Pons (tissue), 1 donor: ENCODE measurements at regions not wholly inside any gene's neighbourhood (a gene's known extent, or its start where the extent isn't known, plus 50 kb on each side); places are given as distances from the start of the nearest gene placed in this dataset.
A peak's percentile ranks its signal among the peaks of the same experiment; 100 is the strongest.

ENCODE experiments used
- DNase-seq: peaks from one replicate; pipeline ENCODE4 v3.0.0-alpha.2; 2016; ENCODE audit warnings: low spot score

DNA sequence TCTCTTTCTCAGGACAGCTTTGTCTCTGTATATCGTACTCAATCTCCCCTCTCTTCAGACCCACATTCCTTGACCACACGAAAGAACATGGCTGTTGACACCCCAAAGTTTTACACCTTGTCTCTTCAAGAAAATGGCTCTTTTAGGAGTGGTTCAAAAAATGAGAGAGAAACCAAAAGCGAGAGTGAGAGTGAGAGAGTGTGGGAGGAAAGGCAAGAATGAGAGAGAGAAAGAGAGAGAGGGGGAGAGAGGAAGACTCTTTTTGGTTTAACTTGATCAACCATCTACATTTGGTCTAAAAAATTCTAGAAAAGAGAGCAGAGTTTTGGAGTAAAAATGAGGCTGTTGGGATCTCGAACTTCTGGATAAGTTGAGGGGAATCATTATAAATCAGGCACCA, 581.8 kb upstream of the WWC1 start:
- no peak for DNase-seq

DNA sequence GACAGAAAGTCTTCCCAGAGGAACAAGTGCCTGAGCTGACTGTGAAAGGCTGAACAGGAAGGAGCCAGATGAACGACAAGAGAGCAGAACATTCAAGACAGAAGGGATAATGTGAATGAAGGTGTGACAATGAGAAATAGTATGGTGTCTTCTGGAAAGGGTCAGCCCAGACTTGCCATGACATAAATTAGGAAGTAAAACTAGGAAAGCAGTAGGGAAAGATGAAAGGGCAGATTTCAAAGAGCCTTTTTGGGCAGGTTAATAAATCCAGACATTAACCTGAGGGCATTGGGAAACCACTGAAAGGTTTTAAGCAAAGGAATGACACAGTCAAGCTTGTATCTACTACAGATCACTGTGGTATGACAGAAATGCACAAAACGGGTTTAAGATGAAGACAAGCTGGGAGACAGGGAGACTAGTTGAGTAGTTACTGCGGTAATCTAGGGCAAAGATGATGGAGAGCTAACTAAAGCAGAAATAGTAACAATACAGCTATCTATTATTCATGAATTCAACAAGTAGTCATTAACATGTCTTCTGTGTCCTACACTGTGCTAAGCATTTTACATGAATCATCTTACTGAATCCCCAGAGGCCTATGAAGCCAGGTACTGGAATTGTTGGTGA, 580.9 kb upstream of the WWC1 start:
- DNase-seq: no peak

DNA sequence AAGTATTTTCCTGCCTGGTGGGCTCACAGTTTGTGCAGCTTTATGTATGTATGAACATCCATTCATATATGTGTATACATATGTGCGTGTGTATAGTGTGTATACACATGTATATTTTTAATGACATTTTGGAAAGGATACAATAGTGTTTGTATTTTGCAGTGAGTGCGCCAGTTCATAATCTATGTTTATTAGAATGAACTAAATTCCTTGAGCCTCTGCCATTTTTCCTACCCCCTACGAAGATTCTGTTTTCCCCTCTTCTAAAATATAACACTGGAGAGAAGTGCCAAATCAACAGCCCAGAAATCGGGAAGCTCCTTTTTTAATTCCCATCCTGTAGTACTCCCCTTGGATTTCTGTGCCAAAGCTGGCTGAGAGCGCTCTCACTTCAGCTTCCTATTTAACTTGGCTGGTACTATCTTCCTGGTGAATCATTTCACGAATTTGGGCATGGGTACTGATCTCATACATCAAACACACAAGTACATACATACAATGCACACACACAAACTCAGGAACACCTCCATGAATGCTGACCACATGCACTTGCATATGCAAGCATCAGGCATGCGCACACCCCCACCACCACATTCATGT, 578.4 kb upstream of the WWC1 start:
- no peak for DNase-seq

DNA sequence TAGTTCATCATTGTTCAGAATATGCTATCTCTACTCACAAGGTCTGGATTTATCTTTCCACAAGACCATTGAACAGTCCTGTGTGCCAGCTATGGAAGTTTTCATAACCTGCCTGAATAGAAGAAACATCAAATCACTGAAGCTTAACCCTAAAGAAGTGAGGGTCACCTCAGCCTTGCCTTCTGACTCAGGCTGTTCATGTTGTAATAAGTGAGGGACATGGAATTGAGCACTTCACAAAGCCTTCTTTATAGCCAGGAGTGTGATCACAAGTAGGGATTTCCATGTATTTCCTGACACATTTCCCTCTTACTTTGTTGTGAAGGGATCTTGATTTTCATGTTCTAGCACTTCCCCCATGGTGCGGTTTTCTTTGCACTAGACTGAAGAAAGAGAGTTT, 577.5 kb upstream of the WWC1 start:
- DNase-seq: no peak

DNA sequence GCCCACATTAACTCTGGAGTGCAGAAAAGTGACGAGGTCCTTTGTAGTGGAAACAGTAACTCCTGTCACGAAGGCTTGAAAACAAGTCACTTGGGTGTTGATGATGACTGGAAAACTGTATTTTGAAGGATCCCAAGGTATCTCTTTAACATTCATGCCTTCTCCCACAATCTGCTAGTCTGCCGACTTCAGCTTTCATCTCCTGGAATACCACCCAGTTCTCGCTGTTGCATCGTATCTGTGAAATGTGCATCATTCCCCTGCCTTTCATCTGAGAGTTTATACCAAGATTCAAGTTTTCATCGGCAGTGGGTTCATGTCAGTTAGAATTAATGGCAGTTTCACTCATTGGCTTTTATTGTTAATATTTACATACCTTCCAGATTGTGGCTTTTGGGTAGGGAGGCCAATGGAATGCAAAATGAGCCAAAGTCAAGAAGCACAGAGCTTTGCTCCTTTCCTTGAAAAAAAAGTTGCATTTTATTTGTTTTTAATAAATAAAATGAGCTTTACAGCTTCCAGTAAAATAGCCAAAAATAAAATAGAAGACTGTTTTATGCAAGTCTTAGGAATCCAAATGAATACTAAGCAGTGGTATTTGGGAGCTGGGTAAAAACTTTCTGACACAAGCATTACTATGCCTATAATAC, 575.2 kb upstream of the WWC1 start:
- no peak for DNase-seq

DNA sequence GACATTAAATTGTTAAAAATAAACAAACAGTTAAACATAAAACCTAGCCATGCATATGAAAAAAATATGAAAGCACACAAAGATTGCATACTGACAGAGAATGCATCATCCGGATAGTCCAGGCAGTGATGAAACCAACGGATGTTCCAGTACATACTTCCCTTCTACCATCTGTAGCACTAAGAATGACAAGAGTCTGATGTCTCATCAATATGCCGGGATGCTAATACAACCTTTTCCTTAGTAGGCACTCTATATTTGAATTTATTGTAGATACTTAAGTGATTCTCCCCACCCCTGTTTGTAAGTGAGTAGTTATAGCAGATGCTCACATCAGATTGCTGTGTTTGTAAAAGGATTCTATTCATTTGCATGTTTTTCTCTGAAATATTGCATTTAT, 571.2 kb upstream of the WWC1 start:
- no peak for DNase-seq

DNA sequence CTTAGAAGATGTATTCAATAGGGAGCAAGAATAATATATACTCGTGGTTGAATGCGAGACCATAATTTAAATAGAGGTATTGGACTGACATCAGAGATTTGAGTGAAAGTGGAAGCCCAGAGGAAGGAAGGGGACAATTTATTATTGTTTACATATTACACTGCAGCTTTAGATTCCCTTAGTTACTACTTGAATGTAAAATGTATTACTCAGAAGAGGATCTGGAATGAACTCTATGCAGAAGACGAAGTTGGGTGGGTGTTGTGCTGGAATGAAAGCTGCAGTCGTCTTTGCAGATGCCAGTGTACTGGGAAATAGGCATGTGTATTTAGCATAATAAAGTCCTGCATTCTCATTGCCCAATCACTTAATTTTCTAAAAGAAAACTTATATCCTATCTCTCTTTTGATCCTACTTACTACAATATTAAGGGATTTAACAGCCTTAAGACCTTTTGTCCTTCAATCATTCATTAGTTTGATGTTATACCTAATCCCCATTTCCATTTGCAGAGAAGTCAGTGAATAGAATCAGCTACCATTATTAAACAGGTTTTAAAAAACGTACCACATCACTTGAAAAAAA, 570.7 kb upstream of the WWC1 start:
- no peak for DNase-seq

DNA sequence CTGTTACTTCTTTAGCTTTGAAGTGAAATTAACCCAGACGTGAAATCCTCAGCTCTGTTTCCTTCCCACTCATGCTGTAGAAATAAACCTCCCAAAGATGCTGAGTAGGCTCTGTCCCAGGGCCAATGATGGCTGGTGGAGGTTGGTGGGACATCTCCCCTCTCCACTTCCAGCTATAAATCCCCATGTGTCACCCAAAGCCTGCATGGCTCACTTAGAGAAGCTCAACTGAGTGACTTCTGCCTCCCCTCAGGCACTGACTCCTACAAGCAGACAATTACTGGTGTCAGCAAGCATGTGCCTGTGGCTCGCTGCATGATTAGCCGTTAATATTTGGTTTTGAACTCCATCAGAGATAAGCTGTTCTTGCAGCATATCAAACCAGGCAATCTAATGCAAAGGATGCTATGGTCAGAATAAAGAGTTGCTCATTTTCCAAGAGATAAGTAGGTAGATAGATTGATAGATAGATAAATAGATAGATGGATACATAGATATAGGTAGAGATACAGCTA, 569.5 kb upstream of the WWC1 start:
- no peak for DNase-seq

DNA sequence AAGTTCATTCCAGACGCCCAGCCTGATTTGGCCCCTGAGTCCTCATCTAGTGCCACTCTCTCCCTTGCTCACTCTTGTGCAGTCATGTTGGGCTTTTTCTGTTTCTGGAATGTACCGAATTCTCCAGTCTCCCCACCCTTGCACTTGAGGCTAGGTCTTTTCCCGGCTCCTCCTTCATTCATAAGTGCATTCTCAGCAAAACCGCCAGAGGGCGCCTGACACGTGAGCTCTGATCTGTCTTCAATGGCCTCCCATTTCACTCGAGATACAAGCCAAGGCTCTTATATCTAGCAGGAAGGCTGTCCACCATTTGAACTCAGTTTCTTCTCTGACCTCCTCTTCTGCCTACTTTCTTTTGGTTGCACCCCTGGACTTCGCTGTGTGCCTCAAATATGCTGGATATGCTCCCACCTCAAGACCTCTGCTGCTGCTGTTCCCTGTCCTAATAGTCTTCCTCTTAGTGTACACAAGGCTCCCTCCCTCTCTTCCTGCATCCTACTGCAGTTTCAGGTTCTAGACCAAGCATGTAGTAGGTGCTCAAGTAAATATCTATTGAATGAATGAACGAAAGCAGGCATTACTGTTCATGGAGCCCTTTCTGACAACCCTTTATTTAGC, 568.1 kb upstream of the WWC1 start:
- DNase-seq: peak; percentile 86

DNA sequence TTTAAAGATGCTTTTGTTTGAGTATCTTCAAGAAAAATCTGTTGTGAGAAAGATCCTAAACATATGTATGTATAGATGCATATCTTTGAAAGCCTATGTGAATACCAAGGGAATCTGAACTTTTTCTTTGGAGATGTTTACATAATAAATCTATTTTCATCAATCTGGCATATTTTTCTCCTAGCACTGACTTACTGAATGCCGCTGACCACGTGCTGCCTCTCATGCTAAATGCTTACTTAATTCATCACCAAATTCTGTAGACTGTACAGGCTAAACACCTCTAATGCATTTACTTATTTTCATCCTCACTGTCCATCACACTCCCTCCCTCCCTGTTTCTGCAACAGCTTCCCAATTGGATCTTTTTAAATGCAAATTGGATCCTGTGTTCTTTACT, 566.2 kb upstream of the WWC1 start:
- no peak for DNase-seq

DNA sequence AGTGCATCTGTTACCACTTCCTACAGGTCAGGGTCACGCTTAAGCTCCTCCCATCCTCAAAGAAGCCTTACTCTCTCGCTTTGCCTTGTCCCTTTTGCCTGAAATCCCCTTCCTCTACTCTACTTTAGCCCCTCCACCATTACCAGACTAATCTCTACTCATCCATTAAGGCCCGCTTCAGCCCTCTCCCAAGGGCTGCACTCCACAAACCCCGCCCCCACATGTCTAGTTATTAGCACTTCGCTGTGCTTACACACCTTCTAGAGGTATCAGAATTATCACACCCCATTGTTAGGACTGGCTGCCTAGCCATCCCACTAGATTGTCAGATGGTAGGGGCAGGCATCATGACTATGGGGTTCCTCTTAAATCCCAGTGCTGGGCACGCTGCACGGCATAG, 565.7 kb upstream of the WWC1 start:
- no peak for DNase-seq

DNA sequence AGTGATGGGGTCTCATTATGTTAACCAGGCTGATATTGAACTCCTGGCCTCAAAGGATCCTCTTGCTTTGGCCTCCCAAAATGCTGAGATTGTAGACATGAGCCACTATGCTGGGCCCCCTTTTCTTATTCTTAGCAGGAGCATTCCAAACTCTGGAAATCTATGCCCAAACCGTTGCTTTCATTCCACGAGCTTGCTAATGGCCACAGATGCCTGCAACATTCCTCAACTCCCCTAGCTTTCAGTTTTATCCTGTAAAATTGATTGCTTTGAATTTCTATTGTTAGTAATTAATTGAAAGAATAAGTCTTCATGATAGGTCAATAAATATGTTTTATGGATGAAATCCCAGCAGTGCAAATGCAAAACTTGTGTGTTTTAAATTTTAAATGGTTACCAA, 564.8 kb upstream of the WWC1 start:
- no peak for DNase-seq

DNA sequence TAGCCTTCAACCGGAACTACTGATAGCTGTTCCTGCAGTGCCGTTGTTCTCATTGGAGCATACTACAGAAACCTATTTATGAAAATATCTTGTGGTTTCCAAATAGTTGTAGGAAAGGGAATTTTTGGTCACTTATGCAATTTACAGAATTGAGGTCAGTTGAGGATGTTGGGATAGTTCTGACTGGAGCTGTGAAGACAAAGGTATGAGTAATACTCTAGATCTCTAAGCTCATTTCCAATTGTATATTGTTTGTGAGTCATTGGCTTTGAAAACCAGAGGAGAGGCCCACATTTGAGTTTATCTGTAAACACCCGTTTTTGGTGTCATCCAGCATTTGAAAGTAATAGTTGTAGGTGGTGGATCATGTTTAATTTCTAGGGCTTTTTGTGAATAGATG, 561.3 kb upstream of the WWC1 start:
- DNase-seq: no peak

DNA sequence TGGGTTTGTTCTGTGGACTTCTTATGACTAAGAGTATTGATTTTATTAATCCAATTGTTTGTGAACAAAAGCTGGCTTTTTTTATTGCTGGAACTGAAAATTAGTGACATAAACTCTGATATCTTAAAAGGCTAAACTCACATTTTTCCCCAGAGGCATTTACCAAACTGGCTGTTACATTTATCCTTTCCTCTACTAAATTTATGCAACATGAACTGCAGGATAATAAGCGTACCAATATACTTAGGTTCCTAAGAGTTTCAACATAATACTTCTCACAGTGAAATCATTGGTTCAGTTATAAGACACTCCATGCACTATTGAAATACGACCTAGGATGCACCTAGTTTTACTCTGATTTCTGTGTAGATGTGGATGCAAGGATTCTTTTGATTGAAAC, 560.8 kb upstream of the WWC1 start:
- no peak for DNase-seq

DNA sequence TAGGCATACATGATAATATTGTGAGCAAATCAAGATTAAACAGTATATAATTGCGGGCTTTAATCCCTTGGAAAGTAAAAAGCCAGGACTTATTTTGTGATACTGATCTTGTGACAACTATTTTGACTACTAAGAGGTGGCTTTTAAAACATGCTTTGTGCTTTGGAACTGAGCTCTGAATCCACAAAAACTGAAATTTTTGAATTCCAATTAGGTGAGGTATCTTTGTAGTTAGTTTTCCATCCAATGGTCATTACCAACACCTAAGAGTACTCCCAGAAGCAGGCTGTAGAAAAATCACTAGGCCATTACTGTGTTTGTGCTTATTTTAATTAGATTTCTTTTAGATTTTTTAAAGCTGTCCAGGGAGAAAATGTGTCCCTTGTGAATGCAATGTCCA, 559.5 kb upstream of the WWC1 start:
- no peak for DNase-seq

DNA sequence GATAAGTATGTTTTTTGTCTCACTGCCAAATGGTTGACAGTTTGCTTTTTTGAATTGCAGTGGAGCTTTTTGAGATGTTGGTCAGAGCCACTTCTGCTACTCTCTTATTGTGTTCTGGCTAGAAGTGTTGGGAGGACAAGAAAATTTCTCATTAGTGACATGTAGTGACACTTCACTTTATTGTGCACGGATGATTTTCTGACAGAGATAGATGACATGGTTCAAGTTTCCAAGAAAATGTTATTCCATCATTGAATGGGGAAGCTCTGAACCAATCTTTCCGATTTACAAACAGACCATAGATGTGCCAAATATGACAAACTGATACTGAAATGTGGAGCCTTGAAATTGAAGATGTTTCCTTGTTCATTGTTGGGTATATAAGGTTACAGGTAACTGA, 558.9 kb upstream of the WWC1 start:
- DNase-seq: no peak

DNA sequence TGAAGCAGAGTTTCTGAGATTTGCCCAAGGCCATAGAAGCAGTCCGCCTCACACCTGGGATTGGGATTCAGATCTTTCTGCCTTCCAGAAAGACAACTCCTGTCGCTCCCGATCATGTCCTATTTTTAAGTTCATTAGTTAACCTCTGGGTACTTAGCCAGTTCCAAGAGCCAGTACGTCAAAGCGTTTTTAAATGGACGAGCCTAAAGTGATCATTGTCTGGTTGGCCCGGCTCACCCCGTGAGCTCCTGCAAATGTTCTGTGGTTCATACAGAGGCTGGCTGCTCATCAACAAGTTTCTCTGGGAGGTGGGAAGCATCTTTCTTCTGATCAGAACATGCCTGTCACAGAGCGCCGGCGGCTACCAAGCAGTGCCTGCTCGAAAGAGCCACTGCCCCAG, 554.5 kb upstream of the WWC1 start:
- DNase-seq: no peak

DNA sequence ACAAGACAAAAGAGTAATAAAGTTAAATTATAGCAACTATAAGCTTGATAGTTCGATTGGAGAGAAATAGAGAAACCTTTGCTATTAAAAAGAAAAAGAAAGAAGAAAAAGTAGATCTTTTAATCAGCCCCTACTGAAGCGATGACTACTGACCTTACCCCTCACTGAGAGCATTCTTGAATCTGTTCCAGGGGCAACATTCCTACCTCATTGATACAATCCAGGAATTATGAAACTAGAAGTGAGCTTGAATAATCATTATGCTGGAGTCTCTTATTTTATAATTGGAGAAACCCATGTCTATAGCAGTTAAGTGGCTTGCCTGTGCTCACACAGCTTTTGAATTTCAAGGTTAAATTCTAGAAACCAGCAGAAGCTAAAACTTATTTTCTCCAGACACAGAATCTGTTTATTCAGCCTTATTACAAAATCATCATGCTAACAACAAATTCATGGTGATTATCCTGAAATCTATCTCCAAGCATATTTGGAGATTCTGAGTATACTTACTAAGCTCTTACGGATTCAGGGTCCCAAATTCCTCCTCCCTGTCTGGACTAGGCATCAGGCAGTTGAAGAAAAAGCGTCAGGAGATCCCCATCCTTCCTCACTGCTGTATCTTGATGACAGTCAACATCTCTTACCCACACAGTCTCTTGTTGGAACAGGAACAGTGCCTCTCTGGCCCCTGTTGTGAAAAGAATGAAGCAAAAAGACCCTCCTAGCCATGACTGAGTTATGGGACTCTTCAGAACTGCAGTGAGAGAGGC, 547.6 kb upstream of the WWC1 start:
- no peak for DNase-seq

DNA sequence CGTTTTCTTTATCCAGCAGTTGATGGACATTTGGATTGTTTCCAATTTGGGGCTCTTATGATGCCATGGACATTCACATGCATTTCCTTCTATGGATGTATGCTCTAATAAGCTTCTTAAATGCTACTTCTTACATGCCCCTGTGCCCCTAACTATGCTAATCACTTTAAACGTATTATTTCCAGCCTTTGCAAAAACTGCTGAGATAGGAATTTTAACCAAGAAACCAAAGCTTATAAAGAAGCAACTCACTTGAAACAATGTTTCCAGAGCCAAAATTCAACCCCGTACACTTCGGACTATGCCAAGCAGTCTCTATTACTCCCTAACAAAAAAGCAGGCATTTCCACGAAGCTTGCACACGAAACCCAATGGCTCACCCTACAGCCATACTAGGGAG, 545.6 kb upstream of the WWC1 start:
- no peak for DNase-seq

DNA sequence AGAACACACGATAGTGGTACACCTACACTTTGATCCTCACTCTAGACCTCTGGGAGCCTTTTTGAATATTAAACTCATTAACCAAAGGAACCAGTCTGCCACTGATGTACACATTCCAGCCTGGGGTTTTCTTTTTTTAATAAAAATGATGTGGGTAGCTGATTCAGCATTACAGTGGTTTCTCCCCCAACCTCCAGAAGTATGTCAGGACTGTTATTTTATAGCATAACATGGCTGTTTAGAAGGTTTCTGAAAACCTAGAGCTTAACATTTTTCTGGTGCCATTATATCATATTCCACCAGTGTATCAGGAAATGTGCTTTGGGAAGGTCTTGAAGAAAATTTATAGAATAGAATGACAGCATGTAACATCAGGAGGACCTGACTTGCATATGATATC, 540.9 kb upstream of the WWC1 start:
- DNase-seq: no peak

DNA sequence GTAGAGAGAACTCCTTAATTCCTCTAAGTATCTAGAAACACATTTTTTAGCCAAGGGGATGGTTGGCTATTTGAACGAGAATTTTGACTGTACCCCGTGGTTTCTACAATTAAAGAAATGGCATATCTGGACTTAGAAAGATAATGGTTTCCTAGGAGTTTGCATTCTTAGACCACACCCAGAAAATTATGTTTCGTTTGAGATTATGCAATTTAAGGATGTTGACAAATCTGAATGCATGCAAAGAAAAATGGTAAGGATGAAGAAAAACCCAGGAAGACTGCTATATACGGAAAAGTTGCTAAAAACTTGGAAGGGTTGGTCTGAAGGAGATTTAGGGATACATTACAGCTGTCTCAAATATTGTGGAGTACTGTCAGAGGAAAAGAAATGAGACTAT, 538.5 kb upstream of the WWC1 start:
- DNase-seq: no peak
